H1 (cell line): ENCODE measurements at regions not wholly inside any gene's neighbourhood (a gene's known extent, or its start where the extent isn't known, plus 50 kb on each side); places are given as distances from the start of the nearest gene placed in this dataset.

Experiments
- BRCA1 ChIP-seq: IDR thresholded peaks from 2 replicates; pipeline ENCODE4 v1.6.1; 2012; ENCODE audit warnings: low read depth, low read length, improper control_type of control experiment
- CEBPB ChIP-seq: IDR thresholded peaks from 2 replicates; pipeline ENCODE4 v1.6.1; 2012; ENCODE audit warnings: low read depth, low read length
- EZH2 ChIP-seq: fragments of 200-600 bp; sonication (generic); IDR thresholded peaks from 2 replicates; pipeline ENCODE4 v1.7.1; 2012; ENCODE audit warnings: low read depth, mild to moderate bottlenecking, moderate library complexity, low read length, inconsistent platforms; ENCODE audit not compliant: severe bottlenecking
- KDM1A ChIP-seq: fragments of 200-600, 300-600 bp; sonication (generic); IDR thresholded peaks from 2 replicates; pipeline ENCODE4 v1.7.1; 2016; ENCODE audit warnings: mild to moderate bottlenecking, low read length, borderline replicate concordance
- POLR2AphosphoS5 ChIP-seq: IDR thresholded peaks from 2 replicates; pipeline ENCODE4 v1.6.1; 2011; ENCODE audit warnings: low read depth, low read length
- RAD21 ChIP-seq, 2 experiments: IDR thresholded peaks in 1 of 2; conservative IDR thresholded peaks in 1 of 2; 2 replicates each; pipeline ENCODE4 v1.6.1; 2011; ENCODE audit warnings: low read depth in 2 of 2, low read length in 2 of 2, improper control_type of control experiment in 1 of 2, inconsistent platforms in 1 of 2, mild to moderate bottlenecking in 1 of 2, moderate library complexity in 1 of 2
- RFX5 ChIP-seq: IDR thresholded peaks from 2 replicates; pipeline ENCODE4 v1.6.1; 2011; ENCODE audit warnings: low read depth, low read length, improper control_type of control experiment, borderline replicate concordance
- SAP30 ChIP-seq: fragments of 300-600 bp; sonication (generic); IDR thresholded peaks from 2 replicates; pipeline ENCODE4 v1.7.1; 2012; ENCODE audit warnings: low read length, moderate library complexity, mild to moderate bottlenecking, inconsistent platforms; ENCODE audit not compliant: insufficient read depth, insufficient replicate concordance
- YY1 ChIP-seq: IDR thresholded peaks from 2 replicates; pipeline ENCODE4 v1.6.1; 2011; ENCODE audit warnings: low read depth, mild to moderate bottlenecking, low read length
- ZNF274 ChIP-seq: IDR thresholded peaks from 2 replicates; pipeline ENCODE4 v1.7.0; 2012; ENCODE audit warnings: low read length, borderline replicate concordance; ENCODE audit errors: extremely low read depth
- TF ChIP-seq, protein P1 (sequence below): IDR thresholded peaks from 2 replicates; pipeline ENCODE4 v1.6.1; 2012; ENCODE audit warnings: inconsistent platforms
- TF ChIP-seq, protein P2 (sequence below): IDR thresholded peaks from 2 replicates; pipeline ENCODE4 v1.6.1; 2011; ENCODE audit warnings: low read depth, mild to moderate bottlenecking, low read length; ENCODE audit not compliant: insufficient read depth

GRCh38 chr6:4327841-4328240, 192.5 kb upstream of the ECI2 start:
- no peak for TF ChIP-seq POLR2AphosphoS5
- no peak for TF ChIP-seq ZNF274
- TF ChIP-seq, protein P1, sequence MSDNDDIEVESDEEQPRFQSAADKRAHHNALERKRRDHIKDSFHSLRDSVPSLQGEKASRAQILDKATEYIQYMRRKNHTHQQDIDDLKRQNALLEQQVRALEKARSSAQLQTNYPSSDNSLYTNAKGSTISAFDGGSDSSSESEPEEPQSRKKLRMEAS, result no peak
- TF ChIP-seq EZH2, result no peak
- TF ChIP-seq SAP30, result no peak
- no peak for TF ChIP-seq RAD21 (IDR thresholded peaks at IDR 0.05 in 1 of 2, conservative IDR thresholded peaks at IDR 0.05 in 1 of 2; ENCODE audit: low read depth in 2 of 2, low read length in 2 of 2)
- no peak for TF ChIP-seq CEBPB
- TF ChIP-seq, protein P2, sequence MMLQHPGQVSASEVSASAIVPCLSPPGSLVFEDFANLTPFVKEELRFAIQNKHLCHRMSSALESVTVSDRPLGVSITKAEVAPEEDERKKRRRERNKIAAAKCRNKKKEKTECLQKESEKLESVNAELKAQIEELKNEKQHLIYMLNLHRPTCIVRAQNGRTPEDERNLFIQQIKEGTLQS, result no peak
- no peak for TF ChIP-seq YY1
- TF ChIP-seq BRCA1, result no peak
- no peak for TF ChIP-seq KDM1A
- no peak for TF ChIP-seq RFX5
